Left renal pelvis (tissue), 4 donors: ENCODE measurements at regions not wholly inside any gene's neighbourhood (a gene's known extent, or its start where the extent isn't known, plus 50 kb on each side); places are given as distances from the start of the nearest gene placed in this dataset.
"Not testable (repeated sequence)": the region's sequence is repeated elsewhere in the genome, so short reads cannot be mapped to it uniquely, and the experiment has no call there.

Source experiments
- DNase-seq, 4 donors: peaks; one replicate each; pipeline ENCODE4 v3.0.0-alpha.2; 2013; ENCODE audit warnings: low read depth in 4 of 4, low spot score in 3 of 4

DNA sequence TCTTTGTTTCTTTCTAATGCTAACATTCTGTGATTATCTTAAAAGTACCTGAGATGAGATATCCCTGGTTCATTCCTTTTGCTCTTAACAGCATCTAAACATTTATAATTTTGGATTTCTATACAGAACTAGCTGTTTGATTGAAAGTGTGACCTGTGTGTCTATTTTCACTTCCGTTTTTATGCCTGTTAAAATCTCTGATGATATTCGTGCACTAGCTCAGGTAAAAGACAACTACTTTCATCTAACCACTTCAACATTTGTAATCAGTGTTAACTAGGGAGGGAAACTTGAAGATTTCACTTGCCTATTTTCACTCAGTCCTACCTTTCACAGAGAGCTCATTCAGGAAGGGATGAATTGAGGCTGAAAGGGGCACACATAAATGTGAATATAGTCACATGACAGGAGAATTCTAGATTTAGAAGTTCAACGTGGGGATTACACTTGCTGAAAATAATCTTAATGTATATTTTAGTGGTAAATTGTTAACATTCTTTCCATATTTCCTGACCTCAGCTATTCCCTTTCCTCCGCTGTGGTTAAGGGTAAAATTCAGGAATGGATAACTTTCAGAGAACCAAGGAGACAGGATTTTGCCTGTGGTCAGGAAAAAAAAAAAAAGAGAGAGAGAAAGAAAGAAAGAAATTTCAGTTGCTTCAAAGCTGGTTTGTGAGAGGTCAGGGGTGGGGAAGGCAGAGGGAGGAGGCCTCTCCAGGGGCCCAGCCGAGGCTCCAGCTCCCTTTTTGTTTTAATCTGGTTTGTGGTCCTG is 159.8 kb upstream of the TSC22D2 start:
- DNase-seq = no peak

DNA sequence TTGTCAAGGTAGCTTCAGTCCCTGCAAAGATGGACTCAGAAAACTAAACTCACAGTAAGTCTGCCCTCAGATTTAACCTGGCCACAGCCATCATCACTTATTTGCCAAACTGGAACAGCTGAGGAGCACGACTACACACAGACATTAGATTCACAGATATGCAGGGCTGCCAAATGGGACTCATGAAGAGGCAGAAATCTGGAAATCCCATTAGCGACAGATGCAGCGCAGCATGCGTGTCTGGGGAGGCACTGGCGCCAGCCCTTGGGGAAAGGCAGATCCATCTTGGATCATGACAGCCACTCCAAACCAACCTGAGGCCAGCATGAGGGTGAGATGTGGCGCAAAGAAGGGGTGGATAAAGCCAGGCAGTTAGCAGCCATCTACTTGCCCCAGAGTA is 160.7 kb upstream of the TSC22D2 start:
- no peak for DNase-seq

DNA sequence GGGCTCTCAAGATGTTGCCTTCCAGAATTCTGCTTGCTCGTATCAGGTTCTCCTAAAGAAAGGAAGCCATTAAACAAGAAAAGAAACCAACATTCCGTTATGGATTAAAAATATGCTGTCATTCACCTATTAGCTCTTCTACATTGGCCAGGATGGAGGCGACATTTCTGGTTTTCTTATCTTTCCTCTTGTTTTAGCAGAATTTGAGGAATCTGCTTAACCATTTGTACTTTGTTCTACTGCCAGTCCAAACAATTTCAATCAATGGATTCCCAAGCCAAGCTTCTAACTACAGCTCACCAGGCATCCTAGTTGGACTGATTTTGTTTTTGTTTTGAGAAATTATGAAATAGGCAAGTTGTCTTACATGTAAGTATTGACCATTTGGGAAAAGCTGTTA is 164.6 kb upstream of the TSC22D2 start:
- DNase-seq = no peak

DNA sequence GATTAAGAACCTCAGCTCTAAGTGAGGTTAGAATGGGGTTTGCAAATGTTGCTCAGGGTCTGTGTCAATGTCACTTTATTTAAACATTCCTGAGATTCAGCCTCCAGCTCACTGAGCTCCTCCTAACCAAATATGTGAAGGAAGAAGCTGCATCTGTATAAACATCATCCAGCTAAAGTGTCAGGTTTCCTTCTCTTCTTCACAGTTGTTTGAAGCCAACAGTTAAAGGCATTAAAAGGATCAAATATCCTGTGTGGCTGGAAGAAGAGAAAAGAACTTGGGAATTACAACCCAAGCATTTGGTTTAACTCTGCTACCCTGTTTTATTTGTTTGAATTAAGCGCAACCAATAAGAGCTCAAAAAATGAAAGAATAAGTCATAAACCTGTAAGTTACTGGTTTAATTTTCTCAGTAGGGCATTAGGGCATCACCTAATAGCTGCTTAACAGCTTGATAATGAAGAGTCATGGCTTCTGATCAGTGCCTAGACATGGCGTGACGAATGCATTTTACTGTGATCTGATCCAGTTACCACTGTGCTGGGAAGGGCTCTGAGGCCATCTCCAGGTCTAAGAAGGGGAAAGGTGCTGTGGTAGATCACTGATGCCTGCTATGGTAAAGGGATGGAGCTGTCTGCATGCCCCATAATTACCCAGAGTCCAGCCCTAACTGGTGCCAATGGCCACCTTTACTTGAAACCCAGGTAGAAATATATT is 165.7 kb upstream of the TSC22D2 start:
- peak in 1 of 4 donors; percentile 62 for DNase-seq

DNA sequence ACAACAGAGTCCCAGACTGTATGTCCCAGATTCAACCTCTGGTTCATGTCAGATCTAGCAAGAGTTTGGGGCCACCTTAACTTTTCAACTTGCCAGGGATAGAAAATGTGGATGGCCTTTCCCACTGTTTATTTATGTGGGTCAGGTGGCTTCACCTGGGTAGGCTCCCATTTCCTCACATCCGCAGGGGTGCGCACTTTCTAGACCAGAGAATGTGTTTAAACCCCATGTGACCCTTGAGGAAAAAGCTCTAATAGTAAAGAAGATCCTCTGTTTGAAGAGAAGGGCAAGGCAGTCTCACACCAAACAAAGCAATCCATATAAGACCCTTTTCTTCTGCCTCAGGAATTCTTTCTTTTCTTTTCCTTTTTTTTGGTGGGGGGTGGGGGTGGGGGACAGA is 167.2 kb upstream of the TSC22D2 start:
- no peak for DNase-seq

DNA sequence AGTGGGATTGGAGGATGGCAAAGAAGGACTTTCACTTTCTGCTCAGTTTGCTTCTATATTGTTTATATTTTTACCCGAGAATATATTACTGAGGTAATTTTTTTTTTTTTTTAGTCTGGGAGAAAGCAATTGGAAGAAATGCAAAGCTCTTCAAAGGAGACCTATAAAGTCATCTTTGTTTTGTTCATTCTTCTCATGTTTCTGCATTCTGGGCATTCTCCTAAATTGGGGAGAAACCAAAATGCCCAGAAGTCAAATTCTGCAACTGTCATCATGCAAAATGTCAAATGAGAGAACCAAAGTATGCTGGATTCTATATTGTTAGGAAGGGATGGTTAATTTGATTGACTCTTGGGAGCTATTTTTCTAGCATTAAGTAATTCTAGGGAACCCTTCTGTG is 168.3 kb upstream of the TSC22D2 start:
- DNase-seq = no peak

DNA sequence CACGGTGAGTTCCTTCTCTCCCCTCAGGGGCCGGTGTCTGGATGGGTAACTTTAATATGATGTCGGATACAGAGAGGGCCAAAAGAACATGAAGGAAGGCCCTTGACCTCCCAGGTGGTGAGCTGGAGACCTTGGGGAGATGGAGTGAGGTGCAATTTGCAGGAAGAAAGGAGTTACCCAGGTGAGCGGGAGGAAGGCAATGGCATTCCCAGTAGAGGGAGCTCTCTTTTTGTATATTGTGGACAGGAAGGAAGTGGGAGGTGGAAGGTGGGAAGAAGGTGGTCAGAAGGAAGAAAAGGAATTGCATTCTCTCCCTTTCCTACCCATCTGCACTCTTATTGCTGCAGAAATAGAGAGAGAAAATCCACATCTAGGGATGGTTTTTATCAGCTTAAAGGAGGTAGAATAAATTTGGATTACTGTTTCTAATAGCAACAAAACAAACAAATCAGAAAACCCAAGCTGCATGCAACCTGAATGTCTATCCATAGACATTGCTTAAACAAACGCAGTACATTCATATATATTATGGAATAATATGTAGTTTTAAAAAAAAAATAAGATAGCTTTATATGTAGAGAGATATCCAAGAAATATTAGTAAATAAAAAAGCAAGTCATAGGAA is 169.0 kb upstream of the TSC22D2 start:
- no peak for DNase-seq

DNA sequence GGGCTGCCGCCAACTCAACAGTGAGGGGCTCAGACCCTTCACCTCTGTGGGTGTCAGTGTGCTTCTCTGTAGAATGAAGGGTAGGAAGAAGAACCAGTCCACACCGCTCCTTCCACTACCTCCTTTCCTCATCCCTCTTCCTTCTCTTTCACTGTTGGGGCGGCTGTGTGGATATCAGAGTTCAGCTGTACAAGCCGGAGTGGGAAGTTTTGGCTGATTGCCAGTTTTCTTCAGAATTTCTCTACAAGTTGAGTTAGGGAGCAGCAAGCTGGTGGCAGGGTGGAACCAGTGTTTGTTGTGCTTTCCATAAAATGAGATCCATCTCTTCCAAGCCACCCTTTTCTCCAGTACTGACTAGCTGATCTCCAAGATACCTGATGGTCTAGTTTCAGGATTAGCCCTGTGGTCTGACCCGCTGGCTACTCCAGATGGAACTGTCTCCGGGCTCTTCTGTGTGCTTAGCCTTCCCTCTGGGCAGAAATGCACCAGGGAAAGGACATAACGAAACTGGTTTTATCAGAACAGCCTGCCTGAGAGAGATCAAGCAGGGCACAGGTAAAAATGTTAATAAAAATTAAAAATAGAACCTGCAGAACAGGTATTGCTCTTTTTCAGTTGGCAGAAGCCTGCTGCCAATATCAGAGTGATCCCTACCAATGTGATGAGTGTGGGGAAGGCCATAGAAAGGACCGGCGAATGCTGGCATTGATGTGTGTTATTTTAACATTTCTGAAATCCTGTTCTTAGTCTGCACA is 169.9 kb upstream of the TSC22D2 start:
- DNase-seq = no peak

DNA sequence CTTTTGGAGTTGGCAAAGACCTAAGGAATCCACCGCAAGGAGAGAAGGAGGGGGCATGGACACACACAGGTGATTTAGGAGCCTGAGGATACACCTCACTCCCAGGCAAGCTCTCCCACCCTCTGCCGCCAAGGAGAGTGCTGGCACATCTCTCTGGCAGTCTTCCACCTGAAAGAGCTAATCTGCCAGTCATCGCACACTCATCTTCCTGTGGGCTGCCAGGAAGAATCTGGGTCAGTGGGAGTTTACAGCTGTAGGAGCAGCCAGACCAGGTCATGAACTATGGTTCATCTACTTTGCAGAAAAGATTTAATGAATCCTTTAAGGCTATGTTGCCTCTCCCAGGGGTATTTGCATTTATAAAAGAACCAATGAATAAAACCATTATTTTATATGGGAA is 170.6 kb upstream of the TSC22D2 start:
- DNase-seq = no peak

DNA sequence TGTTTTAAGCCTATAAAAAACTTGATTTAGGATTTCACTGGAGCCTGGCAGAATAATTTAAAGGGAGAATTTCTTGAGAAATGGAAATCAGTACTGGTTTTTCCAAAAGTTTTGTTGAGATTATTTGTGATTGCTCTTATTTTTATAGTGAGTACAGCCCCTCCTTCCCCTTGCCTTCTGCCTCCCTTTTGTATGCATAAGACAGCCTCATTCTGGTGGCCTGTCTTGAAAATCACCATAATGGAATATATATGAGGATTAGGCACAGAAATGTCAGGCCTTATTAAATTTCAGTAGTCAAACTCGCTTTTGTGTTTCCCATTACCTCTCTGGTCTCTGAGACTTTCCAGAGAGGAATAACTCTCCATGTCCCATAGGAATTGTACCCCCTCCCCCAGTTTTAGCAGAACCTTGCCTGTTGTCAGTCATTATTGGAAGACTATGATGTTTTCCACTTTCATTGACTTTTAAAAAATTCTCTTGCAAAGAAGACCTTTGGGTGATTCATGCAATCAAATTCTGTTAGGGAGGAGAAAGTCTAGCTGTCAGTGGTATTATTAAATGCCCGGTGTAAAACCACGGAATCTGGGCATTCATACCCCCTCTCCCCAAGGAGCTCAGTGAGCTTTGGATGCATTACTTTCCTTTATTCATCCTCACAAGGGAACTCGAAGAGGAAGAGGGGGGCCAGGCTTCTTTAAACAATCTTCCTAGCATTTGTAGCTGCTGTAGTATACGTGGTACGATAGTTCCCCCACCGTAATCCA is 171.6 kb upstream of the TSC22D2 start:
- DNase-seq = no peak

DNA sequence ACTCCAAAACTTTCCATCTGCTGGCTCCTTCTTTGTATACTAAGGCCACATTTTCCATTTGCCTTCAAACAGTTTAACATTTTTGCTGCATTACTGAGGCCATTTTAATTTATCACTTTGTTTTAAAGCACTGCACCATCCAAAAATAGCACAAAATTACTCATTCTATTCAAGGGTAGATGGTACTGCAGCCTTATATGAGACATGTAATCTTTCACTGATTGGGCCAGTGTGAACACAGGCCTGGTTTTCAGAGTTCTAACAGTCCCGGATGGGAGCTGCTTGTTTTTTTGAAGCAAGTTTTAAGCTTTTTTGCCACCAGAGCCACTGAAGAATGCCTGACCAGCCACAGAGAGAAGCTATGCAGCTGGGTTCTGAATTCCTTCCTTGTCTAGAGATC is 172.3 kb upstream of the TSC22D2 start:
- DNase-seq = no peak

DNA sequence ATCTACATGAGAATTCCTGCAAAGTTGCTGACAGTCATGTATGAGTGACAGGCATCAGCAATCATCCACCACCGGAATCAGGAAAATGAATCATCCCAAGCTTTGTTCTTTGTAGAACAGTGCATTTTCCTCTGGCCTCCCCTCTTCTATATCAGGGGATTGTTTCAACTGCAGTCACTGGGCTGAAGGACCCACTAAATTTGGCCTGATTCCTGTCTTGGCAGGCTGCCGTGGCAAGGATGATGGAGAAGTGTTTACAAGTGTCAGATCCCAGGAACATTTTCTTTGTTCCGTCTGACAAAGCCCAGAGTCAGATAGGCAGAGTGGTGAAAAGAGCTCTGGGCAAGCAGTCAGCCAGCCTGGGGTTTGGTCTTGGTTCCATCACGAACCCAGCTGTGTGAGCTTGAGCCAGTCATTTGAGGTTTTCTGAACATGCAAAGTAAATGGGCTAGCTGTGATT is 175.1 kb upstream of the TSC22D2 start:
- no peak for DNase-seq

DNA sequence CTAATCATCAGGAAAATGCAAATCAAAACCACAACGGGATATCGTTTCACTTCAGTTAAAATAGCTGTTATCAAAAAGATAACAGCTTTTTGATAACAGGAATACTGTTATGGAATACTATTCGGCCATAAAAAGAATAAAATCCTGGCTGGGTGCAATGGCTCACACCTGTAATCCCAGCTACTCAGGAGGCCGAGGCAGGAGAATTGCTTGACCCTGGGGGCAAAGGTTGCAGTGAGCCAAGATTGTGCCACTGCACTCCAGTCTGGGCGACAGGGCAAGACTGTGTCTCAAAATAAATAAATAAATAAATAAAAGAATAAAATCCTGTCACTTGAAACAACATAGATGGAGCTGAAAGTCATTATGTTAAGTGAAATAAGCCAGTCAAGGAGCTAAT is 178.1 kb upstream of the TSC22D2 start:
- DNase-seq = no peak

DNA sequence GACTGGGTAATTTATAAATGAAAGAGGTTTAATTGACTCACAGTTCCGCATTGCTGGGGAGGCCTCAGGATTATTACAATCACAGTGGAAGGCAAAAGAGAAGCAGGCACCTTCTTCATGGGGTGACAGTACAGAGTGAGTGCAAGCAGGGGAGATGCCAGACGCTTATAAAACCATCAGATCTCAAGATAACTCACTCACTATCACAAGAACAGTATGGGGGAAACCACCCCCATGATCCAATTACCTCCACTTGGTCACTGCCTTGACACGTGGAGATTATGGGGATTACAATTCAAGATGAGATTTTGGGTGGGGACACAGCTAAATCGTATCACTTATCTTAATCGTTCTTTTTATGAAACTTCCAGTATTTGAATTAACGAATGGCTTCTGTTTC is 179.5 kb upstream of the TSC22D2 start:
- DNase-seq = not testable (repeated sequence)

DNA sequence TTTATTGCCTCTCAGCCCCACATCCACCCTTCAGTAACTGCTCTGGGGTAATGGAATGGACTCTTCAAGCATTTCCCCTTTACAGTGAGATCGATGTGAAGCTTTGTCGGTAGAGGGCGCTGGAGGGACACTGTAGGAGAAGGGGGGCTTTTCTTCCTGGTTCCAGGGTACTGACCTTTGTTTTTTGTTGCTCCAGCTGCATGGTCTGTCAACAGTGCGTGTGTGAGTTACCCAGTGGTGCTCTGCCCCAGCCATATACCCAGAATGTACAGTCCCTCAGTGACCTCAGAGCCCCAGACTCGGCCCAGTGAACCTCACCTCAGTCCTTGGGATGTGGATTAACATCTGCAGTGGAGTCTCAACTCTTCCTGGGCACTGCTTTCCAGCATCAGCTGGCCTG is 180.3 kb upstream of the TSC22D2 start:
- no peak for DNase-seq

DNA sequence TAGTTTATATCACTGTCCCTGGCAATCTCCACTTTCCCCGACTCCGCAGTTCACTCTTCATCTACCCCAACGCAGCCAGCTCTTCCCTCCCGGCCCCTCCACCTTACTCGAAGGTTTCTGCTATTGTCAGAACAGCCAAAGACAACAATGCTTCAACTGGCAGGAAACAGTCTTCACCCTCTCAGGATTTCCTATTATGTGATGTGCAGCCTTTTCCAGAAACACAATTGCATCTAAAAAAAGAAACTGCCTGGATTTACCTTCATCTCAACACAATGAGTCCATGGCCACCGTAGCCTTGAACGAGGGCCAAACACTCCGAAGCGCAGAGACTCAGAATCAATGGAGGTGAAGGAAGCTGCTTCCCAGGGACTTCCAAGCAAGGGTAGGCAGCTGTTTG is 182.1 kb upstream of the TSC22D2 start:
- no peak for DNase-seq

DNA sequence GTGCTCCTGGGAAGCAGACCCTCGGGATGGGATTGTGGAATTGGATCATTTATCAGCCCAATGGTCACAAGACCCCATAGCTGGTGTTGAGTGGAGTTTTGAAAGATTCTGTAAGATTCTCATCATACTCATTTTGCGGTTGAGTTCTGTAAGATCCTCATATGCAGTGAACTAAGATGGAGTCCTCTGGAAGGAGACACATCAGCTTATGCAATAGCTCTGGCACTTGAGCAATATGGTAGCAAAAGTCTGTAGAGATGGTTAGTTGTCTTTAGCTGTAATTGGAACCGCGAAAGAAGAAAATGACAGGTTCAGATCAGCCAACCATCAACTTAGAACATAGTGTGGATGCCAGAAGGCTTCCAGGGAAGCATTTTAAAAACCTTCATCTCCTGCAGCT is 184.5 kb upstream of the TSC22D2 start:
- DNase-seq = no peak

DNA sequence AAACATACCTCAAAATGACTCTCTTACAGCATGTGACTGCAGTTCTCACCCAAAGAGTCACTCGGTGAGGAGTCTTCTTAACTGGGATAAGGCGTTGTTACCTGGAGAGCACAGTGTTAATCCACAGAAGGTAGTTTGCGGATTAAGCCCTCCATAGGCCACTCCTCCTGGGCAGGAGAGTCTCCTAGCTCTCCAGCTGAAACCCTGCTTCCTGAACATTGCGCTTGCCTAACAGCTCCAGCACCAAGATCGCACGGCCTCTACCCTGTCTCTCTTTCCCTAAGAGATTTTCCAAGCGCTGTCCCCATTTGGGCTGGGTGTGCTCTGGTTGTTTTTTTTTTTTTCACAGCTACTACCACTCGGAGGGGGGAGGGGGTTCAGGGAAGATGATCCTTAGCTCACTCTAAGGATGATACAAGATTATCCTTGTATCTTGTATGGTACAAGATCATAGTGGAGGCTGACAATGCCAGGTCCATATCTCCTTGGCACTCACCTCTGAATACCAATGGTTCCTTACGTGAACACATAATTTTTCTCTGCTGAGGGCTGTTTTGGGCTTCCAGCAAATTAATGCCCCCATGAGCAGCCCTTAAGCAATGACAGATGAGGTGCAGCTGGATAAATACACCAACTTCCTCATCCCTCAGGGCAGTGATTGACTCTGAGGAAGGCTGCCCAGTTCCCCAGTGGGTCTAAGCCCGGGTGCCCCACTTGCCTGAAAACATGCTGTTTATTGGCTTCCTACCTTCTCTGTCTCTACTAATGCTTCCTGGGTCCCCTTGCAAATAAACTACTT is 185.2 kb upstream of the TSC22D2 start:
- DNase-seq = no peak

DNA sequence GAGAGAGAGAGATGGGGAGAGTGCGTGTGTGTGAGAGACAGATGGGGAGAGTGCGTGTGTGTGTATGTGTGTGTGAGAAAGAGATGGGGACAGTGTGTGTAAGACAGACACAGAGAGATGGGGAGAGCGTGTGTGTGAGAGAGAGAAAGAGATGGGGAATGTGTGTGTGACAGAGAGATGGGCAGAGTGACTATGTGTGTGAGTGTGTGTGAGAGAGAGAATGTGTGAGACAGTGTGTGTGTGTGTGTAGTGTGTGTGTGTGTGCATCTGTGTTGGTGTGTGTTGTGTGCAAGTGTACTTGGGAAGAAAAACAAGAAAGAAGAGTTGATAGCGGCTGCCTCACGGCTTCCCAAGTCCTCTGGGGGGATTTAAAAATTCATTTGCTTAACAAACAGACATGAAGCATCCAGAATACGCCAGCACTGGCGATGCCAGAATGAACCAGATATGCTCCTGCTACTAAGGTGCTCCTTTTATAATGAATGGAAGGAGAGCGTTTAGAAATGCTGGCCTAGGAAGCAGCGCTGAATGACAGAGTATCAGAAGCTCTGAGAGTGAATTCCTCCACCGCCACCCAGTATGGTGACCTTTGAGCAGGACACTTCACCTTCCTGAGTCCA is 186.1 kb upstream of the TSC22D2 start:
- no peak for DNase-seq
